ENCODE measurements at regions not wholly inside any gene's neighbourhood (a gene's known extent, or its start where the extent isn't known, plus 50 kb on each side); places are given as distances from the start of the nearest gene placed in this dataset.

- TF ChIP-seq, protein P1, sequence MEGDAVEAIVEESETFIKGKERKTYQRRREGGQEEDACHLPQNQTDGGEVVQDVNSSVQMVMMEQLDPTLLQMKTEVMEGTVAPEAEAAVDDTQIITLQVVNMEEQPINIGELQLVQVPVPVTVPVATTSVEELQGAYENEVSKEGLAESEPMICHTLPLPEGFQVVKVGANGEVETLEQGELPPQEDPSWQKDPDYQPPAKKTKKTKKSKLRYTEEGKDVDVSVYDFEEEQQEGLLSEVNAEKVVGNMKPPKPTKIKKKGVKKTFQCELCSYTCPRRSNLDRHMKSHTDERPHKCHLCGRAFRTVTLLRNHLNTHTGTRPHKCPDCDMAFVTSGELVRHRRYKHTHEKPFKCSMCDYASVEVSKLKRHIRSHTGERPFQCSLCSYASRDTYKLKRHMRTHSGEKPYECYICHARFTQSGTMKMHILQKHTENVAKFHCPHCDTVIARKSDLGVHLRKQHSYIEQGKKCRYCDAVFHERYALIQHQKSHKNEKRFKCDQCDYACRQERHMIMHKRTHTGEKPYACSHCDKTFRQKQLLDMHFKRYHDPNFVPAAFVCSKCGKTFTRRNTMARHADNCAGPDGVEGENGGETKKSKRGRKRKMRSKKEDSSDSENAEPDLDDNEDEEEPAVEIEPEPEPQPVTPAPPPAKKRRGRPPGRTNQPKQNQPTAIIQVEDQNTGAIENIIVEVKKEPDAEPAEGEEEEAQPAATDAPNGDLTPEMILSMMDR (IDR thresholded peaks at IDR 0.05), result no peak
- no peak for TF ChIP-seq EZH2 (IDR thresholded peaks at IDR 0.05)
Observed at GRCh38 chr3:43214616-43215015, 71.7 kb upstream of the SNRK start.
